NCI-H2196 treated with DMSO at 0.1 percent for 48 hours (cell line): ENCODE measurements at regions not wholly inside any gene's neighbourhood (a gene's known extent, or its start where the extent isn't known, plus 50 kb on each side); places are given as distances from the start of the nearest gene placed in this dataset.
"Not testable (repeated sequence)": the region's sequence is repeated elsewhere in the genome, so short reads cannot be mapped to it uniquely, and the experiment has no call there.

Experiments used
- DNase-seq: peaks from one replicate; lab custom pipeline; 2025; ENCODE audit not compliant: unreplicated experiment; lab: John Stamatoyannopoulos, UW

- DNase-seq, result no peak
Observed at GRCh38 chr10:23869548-23869947, 339.4 kb upstream of the KIAA1217 start.

DNA sequence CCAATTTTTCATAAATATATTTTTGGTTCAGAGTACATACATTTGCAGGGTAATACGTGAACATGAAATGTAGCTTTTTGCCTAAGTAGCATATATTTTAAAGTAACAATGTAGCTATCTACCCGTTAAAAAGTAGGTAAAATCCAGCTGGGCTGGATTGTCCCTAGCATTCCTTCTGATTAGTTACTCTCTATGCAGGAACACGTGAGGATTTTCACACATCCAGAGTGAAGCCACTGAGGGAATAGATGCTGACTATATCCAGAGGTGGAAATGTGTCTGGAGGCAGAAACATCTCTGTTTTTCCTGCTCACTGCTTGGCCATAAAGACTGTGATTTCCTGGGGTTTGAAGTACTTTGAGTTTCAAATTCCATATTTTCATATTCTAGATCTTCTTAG lies 338.9 kb upstream of the KIAA1217 start:
- no peak for DNase-seq

DNA sequence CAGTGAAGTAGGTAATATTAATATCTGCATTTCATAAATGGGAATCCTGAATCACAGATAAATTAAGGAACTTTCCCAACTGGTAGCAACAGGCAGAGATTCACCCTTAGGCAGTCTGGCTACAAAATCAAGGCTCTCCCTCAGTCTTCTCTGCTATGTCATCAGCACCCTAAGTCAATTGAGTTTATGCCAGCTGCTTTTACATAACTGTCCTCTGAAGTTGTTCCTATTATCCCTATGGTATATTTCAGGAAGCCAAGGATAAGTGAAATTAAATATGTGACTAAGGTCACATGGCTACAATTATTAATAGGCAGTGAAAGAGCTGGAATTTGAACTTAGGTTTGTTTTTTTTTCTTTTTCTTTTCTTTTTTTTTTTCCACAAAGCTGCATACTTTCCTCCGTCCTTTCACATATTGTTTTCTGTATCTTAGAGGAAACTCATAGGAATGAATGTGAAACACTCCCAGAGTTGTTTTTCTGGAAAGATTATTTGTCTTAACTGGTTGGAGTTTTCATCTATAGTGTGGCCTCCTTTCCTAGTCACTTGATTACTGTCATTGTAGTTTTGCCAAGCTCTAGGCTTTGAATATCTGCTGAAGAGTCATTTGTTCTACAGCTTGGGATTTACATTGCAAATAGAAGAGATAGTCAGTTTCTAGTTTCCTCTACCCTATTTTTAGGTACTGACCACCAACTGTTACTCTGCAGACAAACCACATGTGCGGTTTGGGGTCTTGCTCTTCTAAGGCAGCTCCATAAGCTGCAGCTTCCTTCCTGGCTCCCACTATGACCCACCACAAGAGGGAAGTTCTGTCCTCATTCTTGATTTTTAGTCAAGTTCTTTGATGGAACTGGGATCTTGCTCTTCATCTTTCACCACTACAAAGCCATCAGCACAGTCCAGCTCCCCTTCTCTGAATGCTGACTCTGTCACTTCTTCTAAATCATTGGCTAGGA lies 338.0 kb upstream of the KIAA1217 start:
- no peak for DNase-seq

DNA sequence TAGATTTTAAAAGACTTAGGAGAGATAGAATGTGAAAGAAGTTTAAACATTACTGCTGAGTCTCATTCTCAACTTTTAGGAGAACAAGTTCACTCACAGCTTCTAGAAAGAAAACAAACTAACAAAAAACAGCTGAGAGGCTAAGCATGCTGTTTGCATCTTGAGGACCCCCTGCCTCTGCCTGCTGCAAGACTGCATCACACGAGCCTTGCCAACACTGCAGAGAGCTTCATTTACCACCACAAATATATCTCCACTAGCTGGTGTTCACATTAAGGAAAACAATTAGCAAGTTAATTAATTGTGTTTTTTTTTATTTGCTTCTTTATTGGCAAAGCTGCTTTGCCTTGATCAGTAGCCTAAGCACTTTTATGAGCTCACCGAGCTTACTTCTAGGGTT lies 336.6 kb upstream of the KIAA1217 start:
- no peak for DNase-seq

DNA sequence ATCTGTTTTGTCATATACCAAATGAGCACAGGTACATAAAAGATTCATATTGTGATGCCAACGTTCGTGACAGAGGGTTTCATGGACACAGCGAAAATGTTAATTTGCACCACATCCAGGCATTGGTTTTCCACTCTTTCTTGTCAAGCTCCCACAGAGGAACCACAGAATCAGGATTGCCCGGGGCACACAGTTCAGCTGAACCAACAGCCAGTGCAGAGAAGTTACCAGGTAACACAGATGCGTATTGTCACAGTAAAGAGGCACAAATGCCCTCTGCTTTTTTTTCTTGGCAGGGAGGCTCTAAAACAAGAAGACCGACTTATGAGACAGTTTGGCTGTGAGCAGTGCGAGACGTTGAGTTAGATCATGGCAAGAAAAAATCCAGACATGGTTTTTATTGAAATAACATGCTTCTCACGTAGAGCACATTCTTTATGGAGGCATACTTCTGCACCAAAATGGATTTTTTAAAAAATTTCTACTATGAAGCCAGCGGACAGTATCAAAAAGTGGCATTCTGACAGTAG lies 331.1 kb upstream of the KIAA1217 start:
- no peak for DNase-seq

DNA sequence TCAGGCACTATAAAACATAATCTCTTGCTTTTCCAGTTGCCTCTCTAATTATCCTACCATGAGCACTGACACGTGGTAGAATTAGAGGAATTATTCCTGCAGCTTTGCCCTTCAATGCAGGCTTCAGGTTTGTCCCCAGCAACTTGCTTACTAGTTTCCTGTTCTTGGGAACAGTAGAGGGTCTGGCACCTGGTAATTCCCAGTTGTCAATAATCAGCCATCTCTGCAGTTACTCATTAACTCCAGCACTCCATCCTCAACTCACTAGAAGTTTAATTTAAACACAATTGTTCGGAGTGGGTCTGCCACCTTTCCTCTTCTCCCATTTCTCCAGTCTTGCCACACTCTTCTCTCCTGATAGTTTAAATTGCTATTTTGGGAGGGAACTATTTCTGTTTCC lies 324.3 kb upstream of the KIAA1217 start:
- no peak for DNase-seq

DNA sequence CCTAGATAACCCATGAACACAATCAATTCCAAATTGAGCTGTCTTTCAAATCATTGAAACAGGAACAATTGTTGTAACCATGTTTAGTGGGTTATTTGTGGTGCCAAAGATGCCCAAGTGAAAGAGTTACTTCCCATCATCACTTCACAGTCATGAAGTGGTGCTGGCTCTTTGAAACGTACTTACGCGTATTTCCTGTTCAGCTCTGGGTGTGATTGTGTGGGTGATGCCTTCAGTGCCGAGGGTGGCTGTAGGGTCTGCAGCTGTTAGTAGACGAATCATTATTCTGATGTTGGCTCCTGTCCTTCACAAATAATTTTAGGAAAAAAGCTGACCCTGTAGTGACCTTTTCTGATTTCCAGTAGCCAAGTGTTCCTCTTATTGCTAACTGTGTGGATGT lies 323.1 kb upstream of the KIAA1217 start:
- no peak for DNase-seq

DNA sequence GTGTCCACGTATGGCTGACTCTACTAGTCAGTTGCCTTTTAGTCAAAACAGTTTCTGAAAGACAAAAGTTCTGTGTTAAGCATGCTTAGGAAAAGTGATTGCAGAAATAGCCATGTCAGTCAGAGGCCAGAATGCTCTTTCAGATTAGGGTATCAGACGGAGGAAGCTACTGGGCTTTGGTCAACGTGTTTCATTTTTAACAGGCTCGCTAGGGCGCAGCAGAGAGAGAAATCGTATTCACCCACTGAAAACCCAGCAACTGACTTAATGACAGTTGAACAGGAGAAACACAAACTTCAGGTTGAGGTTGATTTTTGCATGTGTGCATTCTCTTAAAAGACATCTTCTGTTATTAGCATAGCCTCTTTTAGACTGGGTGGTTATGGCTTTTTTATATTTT lies 322.6 kb upstream of the KIAA1217 start:
- DNase-seq, result no peak

- DNase-seq, result no peak
Observed at GRCh38 chr10:23891301-23891700, 317.6 kb upstream of the KIAA1217 start.

GRCh38 chr10:23892296-23892695 lies 316.6 kb upstream of the KIAA1217 start:
- no peak for DNase-seq

- DNase-seq, result no peak
Observed at GRCh38 chr10:23897267-23897666, 311.7 kb upstream of the KIAA1217 start.

GRCh38 chr10:23897861-23898260 lies 311.1 kb upstream of the KIAA1217 start:
- no peak for DNase-seq

- DNase-seq, result no peak
Observed at GRCh38 chr10:23899166-23899565, 309.8 kb upstream of the KIAA1217 start.

GRCh38 chr10:23910291-23910690 lies 298.6 kb upstream of the KIAA1217 start:
- no peak for DNase-seq

- DNase-seq, result no peak
Observed at GRCh38 chr10:23912884-23913404, 296.0 kb upstream of the KIAA1217 start.

DNA sequence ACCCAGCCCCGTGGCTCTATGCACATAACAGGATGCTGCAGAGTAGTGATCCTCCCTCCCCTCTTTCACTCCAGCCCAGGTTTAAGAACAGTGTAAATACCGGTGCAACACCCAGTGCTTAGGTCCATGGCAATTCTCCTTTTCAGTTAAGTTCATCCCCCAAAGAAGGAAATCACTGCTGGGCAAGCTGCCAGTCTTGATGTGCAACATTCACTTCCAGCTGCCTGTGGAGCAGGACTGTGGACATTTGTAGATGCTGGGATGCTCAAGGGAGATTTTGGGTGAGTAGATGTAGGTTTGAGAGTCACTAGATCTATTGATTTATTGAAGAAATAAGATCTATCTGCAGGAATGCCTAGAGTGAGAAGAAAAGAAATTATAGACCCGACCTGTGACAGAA lies 294.3 kb upstream of the KIAA1217 start:
- DNase-seq, result no peak

- DNase-seq, result no peak
Observed at GRCh38 chr10:23917251-23917840, 291.6 kb upstream of the KIAA1217 start.

DNA sequence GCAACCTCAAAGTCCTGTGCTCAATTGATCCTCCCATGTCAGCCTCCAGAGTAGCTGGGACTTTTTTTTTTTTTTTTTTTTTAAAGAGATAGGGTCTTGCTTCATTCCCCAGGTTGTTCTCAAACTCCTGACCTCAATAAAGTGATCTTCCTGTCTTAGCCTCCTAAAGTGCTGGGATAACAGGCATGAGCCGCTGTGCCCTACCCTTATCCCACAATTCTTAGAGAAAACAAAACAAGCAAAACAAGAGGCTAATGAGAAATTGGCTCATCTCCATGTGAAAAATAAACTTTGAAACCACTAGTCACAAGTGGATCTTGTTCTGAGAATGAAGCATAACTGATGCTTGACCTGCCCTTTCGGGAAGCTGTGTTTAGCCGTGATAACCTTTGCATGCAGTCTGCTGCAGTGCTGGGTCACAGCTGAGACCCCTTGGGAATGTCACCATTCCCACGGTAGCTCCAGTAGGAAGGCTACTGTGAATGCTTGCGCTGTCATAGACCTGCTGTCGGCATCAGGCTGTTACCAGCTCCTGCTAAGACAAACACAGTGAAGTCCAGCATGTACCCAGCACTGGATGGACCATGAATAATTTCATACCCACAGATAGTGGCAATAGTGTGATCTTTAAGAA lies 290.7 kb upstream of the KIAA1217 start:
- DNase-seq, result no peak

DNA sequence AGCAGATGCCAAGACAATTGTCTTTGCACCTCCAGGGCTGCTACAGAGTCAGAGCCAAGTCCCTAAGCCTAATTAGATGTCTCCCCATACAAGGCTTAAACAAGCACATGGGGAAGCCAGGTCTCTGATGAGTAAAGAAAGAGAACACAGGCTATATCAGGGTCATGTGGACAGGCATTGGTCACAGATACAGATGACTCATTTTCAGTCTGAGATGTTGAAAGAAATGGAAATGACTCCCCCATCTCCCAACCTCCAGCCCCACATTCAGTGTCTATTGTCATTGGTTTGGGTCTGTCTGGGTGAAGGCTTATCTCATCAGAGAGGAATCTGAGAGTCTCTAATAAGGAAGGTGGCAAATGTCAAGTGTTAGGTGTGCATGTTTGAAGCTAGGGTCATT lies 290.1 kb upstream of the KIAA1217 start:
- DNase-seq, result no peak

GRCh38 chr10:23927576-23928325 lies 281.2 kb upstream of the KIAA1217 start:
- DNase-seq, result no peak

GRCh38 chr10:23934023-23934422 lies 274.9 kb upstream of the KIAA1217 start:
- DNase-seq, result not testable (repeated sequence)
